PC-3 (cell line): ENCODE measurements at regions not wholly inside any gene's neighbourhood (a gene's known extent, or its start where the extent isn't known, plus 50 kb on each side); places are given as distances from the start of the nearest gene placed in this dataset.

Experiments
- EZH2phosphoT487 ChIP-seq: fragments of 300-600 bp; sonication (generic); IDR thresholded peaks from 2 replicates; pipeline ENCODE4 v1.6.1; 2018; ENCODE audit warnings: mild to moderate bottlenecking, antibody characterized with exemption, low read length, borderline replicate concordance
- TF ChIP-seq, protein P1 (sequence below): fragments of 300-600 bp; sonication (generic); conservative IDR thresholded peaks from 2 replicates; pipeline ENCODE4 v1.5.1; 2017; ENCODE audit warnings: antibody characterized with exemption, low read depth, mild to moderate bottlenecking, low read length

DNA sequence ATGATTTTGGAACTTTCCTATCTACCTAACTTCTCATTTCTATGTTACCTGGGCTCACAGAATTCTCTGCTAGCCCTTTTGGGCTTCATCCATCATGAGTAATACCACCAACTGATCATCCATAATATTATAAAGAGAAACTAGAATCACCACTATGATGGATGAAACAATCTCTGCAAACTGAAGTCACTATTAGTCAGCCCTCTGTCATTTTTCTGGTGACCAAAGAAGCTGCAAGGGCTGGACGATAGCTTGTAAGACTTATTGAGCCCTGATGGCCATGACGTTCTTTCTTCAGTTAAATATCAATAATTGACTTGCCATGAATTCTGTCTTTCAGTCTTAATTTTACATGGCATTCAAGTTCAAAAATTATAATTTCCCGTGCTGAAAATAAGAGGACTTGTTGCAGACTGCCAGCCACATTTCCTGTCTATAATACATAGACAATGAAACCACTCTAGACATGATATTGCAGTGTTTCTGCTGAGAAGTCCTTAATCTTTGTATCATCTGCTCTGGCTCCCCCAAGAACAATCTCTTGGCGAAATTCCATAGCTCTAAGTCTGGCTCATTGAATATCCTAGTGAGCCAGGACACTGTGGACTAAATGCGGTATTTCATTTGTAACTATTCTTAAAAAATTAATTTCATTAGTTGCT, 655.0 kb upstream of the CAMK1G start:
- TF ChIP-seq, protein P1, sequence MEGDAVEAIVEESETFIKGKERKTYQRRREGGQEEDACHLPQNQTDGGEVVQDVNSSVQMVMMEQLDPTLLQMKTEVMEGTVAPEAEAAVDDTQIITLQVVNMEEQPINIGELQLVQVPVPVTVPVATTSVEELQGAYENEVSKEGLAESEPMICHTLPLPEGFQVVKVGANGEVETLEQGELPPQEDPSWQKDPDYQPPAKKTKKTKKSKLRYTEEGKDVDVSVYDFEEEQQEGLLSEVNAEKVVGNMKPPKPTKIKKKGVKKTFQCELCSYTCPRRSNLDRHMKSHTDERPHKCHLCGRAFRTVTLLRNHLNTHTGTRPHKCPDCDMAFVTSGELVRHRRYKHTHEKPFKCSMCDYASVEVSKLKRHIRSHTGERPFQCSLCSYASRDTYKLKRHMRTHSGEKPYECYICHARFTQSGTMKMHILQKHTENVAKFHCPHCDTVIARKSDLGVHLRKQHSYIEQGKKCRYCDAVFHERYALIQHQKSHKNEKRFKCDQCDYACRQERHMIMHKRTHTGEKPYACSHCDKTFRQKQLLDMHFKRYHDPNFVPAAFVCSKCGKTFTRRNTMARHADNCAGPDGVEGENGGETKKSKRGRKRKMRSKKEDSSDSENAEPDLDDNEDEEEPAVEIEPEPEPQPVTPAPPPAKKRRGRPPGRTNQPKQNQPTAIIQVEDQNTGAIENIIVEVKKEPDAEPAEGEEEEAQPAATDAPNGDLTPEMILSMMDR = no peak
- TF ChIP-seq EZH2phosphoT487 = no peak
